Uterus (tissue), 3 donors: ENCODE measurements at regions not wholly inside any gene's neighbourhood (a gene's known extent, or its start where the extent isn't known, plus 50 kb on each side); places are given as distances from the start of the nearest gene placed in this dataset.

ENCODE experiments used
- DNase-seq, 2 donors: peaks; one replicate each; pipeline ENCODE4 v3.0.0-alpha.2; 2019 to 2020
- H3K27ac ChIP-seq, 2 donors: fragments of 200-600 bp; sonication (generic); 1 replicate in 1 of 2; 2 replicates in 1 of 2; pipeline ENCODE4 v1.5.1; 2016 to 2018
- H3K27me3 ChIP-seq, 2 donors: fragments of 200-600 bp; sonication (generic); one replicate each; pipeline ENCODE4 v1.5.1; 2018 to 2019; ENCODE audit warnings: control low read depth in 1 of 2
- H3K36me3 ChIP-seq, 2 donors: fragments of 200-600 bp; sonication (generic); one replicate each; pipeline ENCODE4 v1.5.1; 2019; ENCODE audit warnings: control low read depth in 1 of 2
- H3K4me1 ChIP-seq, 2 donors: fragments of 200-600 bp; sonication (generic); one replicate each; pipeline ENCODE4 v1.5.1; 2018 to 2019; ENCODE audit warnings: control low read depth in 1 of 2
- H3K4me3 ChIP-seq, 2 donors: fragments of 200-600 bp; sonication (generic); 1 replicate in 1 of 2; 2 replicates in 1 of 2; pipeline ENCODE4 v1.5.1; 2018 to 2019; ENCODE audit warnings: mild to moderate bottlenecking in 1 of 2
- H3K9me3 ChIP-seq, 2 donors: fragments of 200-600 bp; sonication (generic); one replicate each; pipeline ENCODE4 v1.5.1; 2019; ENCODE audit warnings: control low read depth in 1 of 2
- POLR2A ChIP-seq, 2 donors: fragments of 450-650 bp; IDR thresholded peaks; one replicate each; pipeline ENCODE4 v1.6.1; 2016; ENCODE audit warnings: antibody characterized with exemption in 2 of 2, mild to moderate bottlenecking in 1 of 2, moderate library complexity in 1 of 2
- intact Hi-C: fragments of 100-400 bp; cut with DNase I; formaldehyde crosslinking; loops from one replicate; pipeline ENCODE4 v1.15.1; 2023; ENCODE audit warnings: low total_unique reads
- TF ChIP-seq, protein P1 (sequence below), 4 experiments: fragments of 200-600 bp in 2 of 4; fragments of 450-650 bp in 2 of 4; sonication (generic) in 2 of 4; IDR thresholded peaks; one replicate each; pipeline ENCODE4 v1.5.1; 2016 to 2019; ENCODE audit warnings: antibody characterized with exemption in 4 of 4, mild to moderate bottlenecking in 2 of 4, moderate library complexity in 1 of 4
- donor health status: DM: yes; HTN: yes; CAD: no.

DNA sequence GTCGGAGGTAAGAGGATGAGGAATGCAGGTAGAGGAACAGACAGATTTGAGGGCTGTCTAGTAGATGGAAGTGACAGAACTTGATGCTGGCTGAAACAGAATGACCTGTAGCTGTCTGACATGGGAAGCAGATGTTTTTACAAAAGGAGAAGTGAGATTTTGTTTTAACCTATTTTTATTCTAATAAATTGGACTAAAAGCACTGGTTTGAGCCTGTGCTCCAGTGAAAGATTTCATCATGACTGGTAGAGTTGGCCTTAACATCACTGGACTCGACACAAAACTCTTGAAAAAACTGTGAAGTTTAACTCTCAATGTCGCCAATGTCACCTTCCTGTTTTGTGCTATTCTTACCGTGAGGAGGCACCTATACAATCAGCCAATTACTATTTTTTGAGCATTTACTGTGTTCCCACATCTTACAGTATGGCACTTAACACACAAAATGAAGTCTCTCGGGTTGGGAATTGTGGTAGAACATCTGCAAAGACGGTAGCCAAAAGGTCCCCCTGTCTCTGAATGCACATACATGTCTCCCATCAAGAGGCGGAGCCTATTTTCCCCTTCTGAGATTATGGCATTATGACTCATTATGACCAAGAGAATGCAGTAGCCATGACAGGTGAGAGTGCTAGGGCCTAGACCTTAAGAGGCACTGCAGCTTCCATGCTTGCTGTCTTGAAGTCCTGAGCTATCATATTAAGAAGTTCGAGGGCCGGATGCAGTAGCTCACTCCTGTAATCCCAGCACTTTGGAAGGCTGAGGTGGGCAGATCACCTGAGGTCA, 93.2 kb downstream of the FOXF2 start:
- H3K27me3 ChIP-seq, result no peaks in the 10 kb centered on the region
- no peak overlapping the region for H3K27ac ChIP-seq
- DNase-seq, result no peak
- H3K4me1 ChIP-seq, result no peaks in the 10 kb centered on the region
- intact Hi-C loops, result no loop called here
- H3K36me3 ChIP-seq, result no peaks in the 10 kb centered on the region
- TF ChIP-seq, protein P1, sequence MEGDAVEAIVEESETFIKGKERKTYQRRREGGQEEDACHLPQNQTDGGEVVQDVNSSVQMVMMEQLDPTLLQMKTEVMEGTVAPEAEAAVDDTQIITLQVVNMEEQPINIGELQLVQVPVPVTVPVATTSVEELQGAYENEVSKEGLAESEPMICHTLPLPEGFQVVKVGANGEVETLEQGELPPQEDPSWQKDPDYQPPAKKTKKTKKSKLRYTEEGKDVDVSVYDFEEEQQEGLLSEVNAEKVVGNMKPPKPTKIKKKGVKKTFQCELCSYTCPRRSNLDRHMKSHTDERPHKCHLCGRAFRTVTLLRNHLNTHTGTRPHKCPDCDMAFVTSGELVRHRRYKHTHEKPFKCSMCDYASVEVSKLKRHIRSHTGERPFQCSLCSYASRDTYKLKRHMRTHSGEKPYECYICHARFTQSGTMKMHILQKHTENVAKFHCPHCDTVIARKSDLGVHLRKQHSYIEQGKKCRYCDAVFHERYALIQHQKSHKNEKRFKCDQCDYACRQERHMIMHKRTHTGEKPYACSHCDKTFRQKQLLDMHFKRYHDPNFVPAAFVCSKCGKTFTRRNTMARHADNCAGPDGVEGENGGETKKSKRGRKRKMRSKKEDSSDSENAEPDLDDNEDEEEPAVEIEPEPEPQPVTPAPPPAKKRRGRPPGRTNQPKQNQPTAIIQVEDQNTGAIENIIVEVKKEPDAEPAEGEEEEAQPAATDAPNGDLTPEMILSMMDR (IDR thresholded peaks at IDR 0.05), result no peak
- no peak for TF ChIP-seq POLR2A (IDR thresholded peaks at IDR 0.05)
- H3K4me3 ChIP-seq, result no peak overlapping the region
- H3K9me3 ChIP-seq, result no peaks in the 10 kb centered on the region

DNA sequence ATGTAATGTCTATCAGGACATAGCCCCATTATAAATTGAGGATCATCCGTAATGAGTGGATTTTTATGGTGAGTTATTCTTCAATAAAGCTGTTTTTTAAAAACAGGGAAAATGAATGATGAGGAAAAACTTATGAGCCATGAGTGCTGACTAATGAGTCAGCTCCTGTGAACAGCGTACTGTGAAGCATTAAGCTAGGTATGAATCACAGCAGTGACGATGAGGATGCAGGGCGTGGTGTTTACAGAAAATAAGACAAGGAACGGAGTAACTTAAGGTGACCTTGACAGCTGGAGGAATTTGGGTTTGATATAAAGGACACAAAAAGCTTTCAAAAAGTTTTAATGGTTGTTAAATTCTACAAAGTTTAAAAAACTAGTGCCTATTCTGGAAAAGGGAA, 96.3 kb downstream of the FOXF2 start:
- H3K27me3 ChIP-seq, result no peaks in the 10 kb centered on the region
- intact Hi-C loops, result no loop called here
- no peaks in the 10 kb centered on the region for H3K9me3 ChIP-seq
- no peaks in the 10 kb centered on the region for H3K4me1 ChIP-seq
- H3K4me3 ChIP-seq, result no peak overlapping the region
- DNase-seq, result no peak
- H3K27ac ChIP-seq, result no peak overlapping the region
- TF ChIP-seq, protein P1 (IDR thresholded peaks at IDR 0.05), result no peak
- no peak for TF ChIP-seq POLR2A (IDR thresholded peaks at IDR 0.05)
- no peaks in the 10 kb centered on the region for H3K36me3 ChIP-seq

DNA sequence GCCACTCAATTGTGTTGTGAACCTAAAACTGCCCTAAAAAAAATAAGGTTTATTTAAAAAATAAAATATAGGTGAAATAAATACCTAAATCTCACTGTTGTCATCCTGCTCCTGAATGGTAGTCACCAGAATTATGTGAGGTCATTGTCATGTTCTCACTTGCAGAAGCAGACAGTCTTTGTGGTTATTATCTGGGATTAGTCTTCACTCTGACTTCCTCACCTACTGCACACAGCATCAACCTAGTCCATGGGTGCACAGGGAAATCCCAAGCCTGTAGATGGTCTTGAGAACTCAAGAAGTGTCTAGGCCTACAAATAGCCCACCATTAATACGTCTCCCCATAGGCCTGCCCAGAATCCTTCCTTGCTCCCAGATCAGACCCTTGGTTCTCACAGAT, 97.0 kb downstream of the FOXF2 start:
- H3K9me3 ChIP-seq, result no peaks in the 10 kb centered on the region
- H3K36me3 ChIP-seq, result no peaks in the 10 kb centered on the region
- H3K4me1 ChIP-seq, result no peaks in the 10 kb centered on the region
- no peak overlapping the region for H3K27ac ChIP-seq
- H3K4me3 ChIP-seq, result no peak overlapping the region
- intact Hi-C loops, result no loop called here
- TF ChIP-seq, protein P1 (IDR thresholded peaks at IDR 0.05), result no peak
- TF ChIP-seq POLR2A (IDR thresholded peaks at IDR 0.05), result no peak
- H3K27me3 ChIP-seq, result no peaks in the 10 kb centered on the region
- DNase-seq, result no peak

DNA sequence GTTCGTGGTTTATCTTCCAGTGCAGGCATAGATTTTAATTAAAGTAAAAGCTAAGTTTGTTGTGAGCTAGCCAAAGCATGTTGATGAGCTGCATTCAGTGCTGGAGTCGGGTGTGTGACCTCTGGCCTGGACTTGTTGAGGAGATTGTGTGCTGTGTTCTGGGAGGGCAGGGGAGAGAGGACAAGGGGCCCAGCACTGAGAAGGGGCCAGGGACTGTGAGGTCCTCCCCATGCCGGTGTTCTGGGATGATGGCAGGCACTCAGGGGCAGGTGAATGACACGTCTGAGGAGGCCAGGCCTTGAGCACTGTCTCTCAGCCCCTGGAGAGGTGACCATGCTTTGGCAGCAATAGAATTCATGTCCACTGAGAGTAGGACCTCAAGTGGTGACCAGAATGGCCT, 97.9 kb downstream of the FOXF2 start:
- TF ChIP-seq, protein P1 (IDR thresholded peaks at IDR 0.05), result no peak
- TF ChIP-seq POLR2A (IDR thresholded peaks at IDR 0.05), result no peak
- no peaks in the 10 kb centered on the region for H3K36me3 ChIP-seq
- intact Hi-C loops, result no loop called here

DNA sequence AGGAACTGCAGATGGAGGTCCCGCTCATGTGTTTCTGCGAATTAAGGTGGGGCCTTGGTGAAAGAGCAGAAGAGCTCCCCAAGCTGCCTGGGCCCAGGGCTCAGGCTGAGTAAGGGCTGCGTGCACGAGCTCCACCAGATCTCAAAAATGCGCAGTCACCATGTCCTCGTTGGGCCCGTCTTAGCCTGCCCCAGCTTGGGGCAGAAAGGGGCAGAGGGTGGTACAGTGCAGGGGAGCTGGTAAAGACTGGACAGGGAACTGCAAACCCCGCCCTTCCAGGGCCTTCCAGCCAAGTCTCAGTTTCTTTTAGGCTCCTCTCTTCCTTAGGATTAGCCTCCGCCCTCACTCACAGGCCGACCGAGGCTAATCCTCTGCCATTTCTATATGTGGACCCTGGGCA, 101.6 kb downstream of the FOXF2 start:
- H3K4me1 ChIP-seq, result no peaks in the 10 kb centered on the region
- TF ChIP-seq POLR2A (IDR thresholded peaks at IDR 0.05), result no peak
- TF ChIP-seq, protein P1 (IDR thresholded peaks at IDR 0.05), result no peak
- DNase-seq, result no peak
- H3K9me3 ChIP-seq, result no peaks in the 10 kb centered on the region
- H3K4me3 ChIP-seq, result no peak overlapping the region
- H3K27ac ChIP-seq, result no peak overlapping the region
- H3K27me3 ChIP-seq, result no peaks in the 10 kb centered on the region
- intact Hi-C loops, result no loop called here
- H3K36me3 ChIP-seq, result no peaks in the 10 kb centered on the region

More for the DNA sequence above, 97.9 kb downstream of the FOXF2 start:
- Histone ChIP-seq H3K9me3 (no peaks in the 10 kb centered on the region), H3K27ac (no peak overlapping the region), H3K4me3 (no peak overlapping the region), H3K27me3 (no peaks in the 10 kb centered on the region), H3K4me1 (no peaks in the 10 kb centered on the region)
- no peak for DNase-seq
